Activated naive CD8-positive, alpha-beta T cell treated with anti-CD3 and anti-CD28 coated beads, Interleukin-2, amount 50 U/mL, for 24 hours (primary cell): ENCODE measurements at regions not wholly inside any gene's neighbourhood (a gene's known extent, or its start where the extent isn't known, plus 50 kb on each side); places are given as distances from the start of the nearest gene placed in this dataset.
A peak's percentile ranks its signal among the peaks of the same experiment; 100 is the strongest.
"Not testable (repeated sequence)": the region's sequence is repeated elsewhere in the genome, so short reads cannot be mapped to it uniquely, and the experiment has no call there.

ENCODE experiments used
- ATAC-seq: fragments of 150-1000 bp; cut with Tn5 transposase; one replicate; pipeline ENCODE4 v1.10.0; 2021
- DNase-seq: peaks from one replicate; pipeline ENCODE4 v3.0.0; 2021
- H3K27ac Mint-ChIP-seq: one replicate; pipeline ENCODE4 v1.8.0; 2021; ENCODE audit warnings: mild to moderate bottlenecking, mixed read lengths
- H3K27me3 Mint-ChIP-seq: one replicate; pipeline ENCODE4 v1.8.0; 2021; ENCODE audit warnings: mixed read lengths
- H3K36me3 Mint-ChIP-seq: one replicate; pipeline ENCODE4 v1.8.0; 2021; ENCODE audit warnings: low read depth, mixed read lengths
- H3K4me1 Mint-ChIP-seq: one replicate; pipeline ENCODE4 v1.8.0; 2021; ENCODE audit warnings: mixed read lengths
- H3K4me3 Mint-ChIP-seq: one replicate; pipeline ENCODE4 v1.8.0; 2021; ENCODE audit warnings: mild to moderate bottlenecking, moderate library complexity, mixed read lengths
- H3K9me3 Mint-ChIP-seq: one replicate; pipeline ENCODE4 v1.8.0; 2021; ENCODE audit warnings: mixed read lengths

- H3K27ac Mint-ChIP-seq, H3K4me1 Mint-ChIP-seq, H3K36me3 Mint-ChIP-seq, ATAC-seq, DNase-seq, H3K4me3 Mint-ChIP-seq, H3K27me3 Mint-ChIP-seq: not testable (repeated sequence)
- peaks cover 34% of the 10 kb centered on the region for H3K9me3 Mint-ChIP-seq
Observed at GRCh38 chr21:9859865-9860264, 661.5 kb upstream of the TPTE start.

DNA sequence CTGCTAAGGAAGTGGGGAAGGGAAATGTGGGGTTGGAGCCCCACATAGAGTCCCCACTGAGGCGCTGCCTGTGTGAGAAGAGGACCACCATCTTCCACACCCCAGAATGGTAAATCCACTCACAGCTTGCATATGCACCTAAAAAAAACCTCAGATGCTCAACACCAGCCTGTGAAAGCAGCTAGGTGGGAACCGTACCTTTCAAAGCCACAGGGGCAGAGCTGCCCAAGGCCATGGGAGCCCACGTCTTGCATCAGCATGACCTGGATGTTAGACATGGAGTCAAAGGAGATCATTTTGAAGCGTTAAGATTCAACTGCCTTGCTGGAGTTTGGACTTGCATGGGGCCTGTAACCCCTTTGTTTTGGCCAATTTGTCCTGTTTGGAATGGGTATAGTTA is 658.9 kb upstream of the TPTE start:
- H3K27ac Mint-ChIP-seq, H3K27me3 Mint-ChIP-seq, H3K4me3 Mint-ChIP-seq, H3K4me1 Mint-ChIP-seq, DNase-seq, ATAC-seq, H3K36me3 Mint-ChIP-seq: not testable (repeated sequence)
- peaks cover 28% of the 10 kb centered on the region for H3K9me3 Mint-ChIP-seq

- not testable (repeated sequence) for ATAC-seq, H3K36me3 Mint-ChIP-seq, H3K4me1 Mint-ChIP-seq, H3K27ac Mint-ChIP-seq, H3K4me3 Mint-ChIP-seq, H3K27me3 Mint-ChIP-seq, DNase-seq
- H3K9me3 Mint-ChIP-seq, result peaks cover 24% of the 10 kb centered on the region
Observed at GRCh38 chr21:9867815-9868214, 653.6 kb upstream of the TPTE start.

GRCh38 chr21:9873096-9873495 is 648.3 kb upstream of the TPTE start:
- not testable (repeated sequence) for ATAC-seq, H3K36me3 Mint-ChIP-seq, H3K27ac Mint-ChIP-seq, H3K27me3 Mint-ChIP-seq, H3K4me3 Mint-ChIP-seq, H3K4me1 Mint-ChIP-seq, DNase-seq
- H3K9me3 Mint-ChIP-seq, result peaks cover 15% of the 10 kb centered on the region

DNA sequence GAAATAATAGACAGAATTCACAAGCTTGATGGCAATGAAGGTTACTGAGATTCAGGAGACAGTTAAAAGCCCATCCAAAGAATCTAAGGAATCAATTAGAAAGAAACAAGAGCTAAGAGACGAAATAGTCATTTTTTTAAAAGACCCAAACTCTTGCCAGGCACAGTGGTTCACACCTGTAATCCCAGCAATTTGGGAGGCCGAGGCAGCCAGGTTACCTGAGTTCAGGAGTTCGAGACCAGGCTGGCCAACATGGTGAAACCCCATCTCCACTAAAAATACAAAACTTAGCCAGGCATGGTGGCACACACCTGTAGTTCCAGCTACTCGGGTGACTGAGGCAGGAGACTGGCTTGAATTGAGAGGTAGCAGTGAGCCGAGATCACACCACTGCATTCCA is 647.2 kb upstream of the TPTE start:
- not testable (repeated sequence) for H3K27me3 Mint-ChIP-seq, ATAC-seq, H3K4me1 Mint-ChIP-seq, H3K4me3 Mint-ChIP-seq, DNase-seq, H3K36me3 Mint-ChIP-seq, H3K27ac Mint-ChIP-seq
- H3K9me3 Mint-ChIP-seq, result peaks cover 10% of the 10 kb centered on the region

GRCh38 chr21:9881430-9881829 is 640.0 kb upstream of the TPTE start:
- not testable (repeated sequence) for H3K4me3 Mint-ChIP-seq, H3K27ac Mint-ChIP-seq, H3K4me1 Mint-ChIP-seq, DNase-seq, ATAC-seq, H3K27me3 Mint-ChIP-seq, H3K36me3 Mint-ChIP-seq
- H3K9me3 Mint-ChIP-seq, result peaks cover 14% of the 10 kb centered on the region

- not testable (repeated sequence) for H3K27ac Mint-ChIP-seq, H3K4me3 Mint-ChIP-seq
- peaks cover 14% of the 10 kb centered on the region for H3K9me3 Mint-ChIP-seq
Observed at GRCh38 chr21:9883047-9883446, 638.3 kb upstream of the TPTE start.

DNA sequence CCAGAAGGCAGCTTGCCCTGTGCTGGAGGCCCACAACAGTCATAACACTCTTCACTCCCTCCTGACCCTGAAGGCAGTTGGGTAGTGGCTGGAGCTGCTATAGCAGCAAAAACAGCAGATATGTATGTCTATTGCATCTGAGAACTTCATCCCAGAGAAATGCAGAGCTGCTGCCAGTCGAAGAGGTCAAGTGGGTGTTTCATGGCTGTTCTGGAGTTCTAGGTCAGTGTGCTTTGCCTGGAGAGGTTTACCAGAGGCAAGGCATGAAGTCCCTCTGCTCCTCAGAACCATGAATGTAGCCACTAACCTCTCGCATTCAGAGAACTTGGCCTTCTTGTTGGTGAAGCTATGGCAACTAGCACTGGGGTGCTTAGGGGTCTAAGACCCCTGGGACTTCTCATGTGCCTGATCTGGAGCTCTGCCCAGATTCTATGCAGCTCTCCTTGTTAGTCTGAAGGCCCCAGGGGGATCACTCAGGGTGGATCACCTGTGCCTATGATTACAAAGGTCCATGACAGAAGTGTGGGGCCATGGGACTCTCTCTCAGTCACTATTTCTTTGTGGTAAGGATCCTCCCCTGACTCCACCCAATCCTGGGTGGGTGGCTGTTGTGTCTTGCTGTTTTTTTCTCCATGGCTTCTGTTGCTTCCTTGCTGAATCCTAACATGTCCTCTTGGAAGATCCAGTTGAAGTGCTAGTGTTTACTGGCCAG is 637.7 kb upstream of the TPTE start:
- ATAC-seq, H3K27me3 Mint-ChIP-seq, DNase-seq: not testable (repeated sequence)

More at GRCh38 chr21:9883047-9883446, 638.3 kb upstream of the TPTE start:
- DNase-seq, H3K36me3 Mint-ChIP-seq, H3K27me3 Mint-ChIP-seq, H3K4me1 Mint-ChIP-seq: not testable (repeated sequence)
- peak; percentile 40 for ATAC-seq

DNA sequence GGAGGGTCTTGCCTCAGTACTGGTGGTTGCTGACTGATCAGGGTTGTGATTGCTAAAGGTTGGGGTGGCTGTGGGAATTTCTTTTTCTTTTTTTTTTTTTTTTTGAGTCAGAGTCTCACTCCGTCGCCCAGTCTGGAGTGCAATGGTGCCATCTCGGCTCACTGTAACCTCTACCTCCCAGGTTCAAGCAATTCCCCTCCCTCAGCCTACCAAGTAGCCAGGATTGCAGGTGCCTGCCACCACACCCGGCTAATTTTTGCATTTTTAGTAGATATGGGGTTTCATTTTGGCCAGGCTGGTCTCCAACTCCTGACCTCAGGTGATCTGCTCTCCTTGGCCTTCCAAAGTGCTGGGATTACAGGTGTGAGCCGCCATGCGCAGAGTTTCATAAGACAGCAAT is 632.9 kb upstream of the TPTE start:
- H3K27me3 Mint-ChIP-seq, H3K4me1 Mint-ChIP-seq, H3K4me3 Mint-ChIP-seq, DNase-seq, H3K36me3 Mint-ChIP-seq, H3K27ac Mint-ChIP-seq, ATAC-seq: not testable (repeated sequence)
- peaks cover 13% of the 10 kb centered on the region for H3K9me3 Mint-ChIP-seq

More for the DNA sequence above, 637.7 kb upstream of the TPTE start:
- H3K4me3 Mint-ChIP-seq, H3K4me1 Mint-ChIP-seq, H3K27ac Mint-ChIP-seq, H3K36me3 Mint-ChIP-seq: not testable (repeated sequence)
- H3K9me3 Mint-ChIP-seq, result peaks cover 14% of the 10 kb centered on the region

GRCh38 chr21:9903579-9903978 is 617.8 kb upstream of the TPTE start:
- H3K9me3 Mint-ChIP-seq, H3K4me3 Mint-ChIP-seq, H3K4me1 Mint-ChIP-seq, H3K27ac Mint-ChIP-seq, H3K36me3 Mint-ChIP-seq, DNase-seq, H3K27me3 Mint-ChIP-seq, ATAC-seq: not testable (repeated sequence)

DNA sequence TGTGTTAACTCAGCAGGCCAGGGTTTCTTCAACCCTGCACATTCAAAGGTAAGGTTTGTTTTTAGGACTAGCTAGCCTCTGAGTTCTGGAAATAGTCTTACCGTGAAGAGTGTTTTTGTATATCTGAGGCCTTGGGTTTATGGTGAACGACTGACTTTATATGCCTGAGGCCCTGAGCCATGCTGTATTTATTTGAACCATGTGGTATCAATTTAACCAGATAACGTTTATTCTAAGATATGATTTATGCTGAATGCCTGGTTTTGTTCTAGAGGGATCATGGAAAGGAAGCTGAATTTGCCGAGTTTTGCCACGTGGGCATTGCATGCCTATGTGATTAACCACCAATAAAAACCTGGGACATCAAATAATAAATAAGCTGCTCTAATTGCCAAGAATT is 607.2 kb upstream of the TPTE start:
- not testable (repeated sequence) for H3K36me3 Mint-ChIP-seq, H3K4me3 Mint-ChIP-seq, H3K27ac Mint-ChIP-seq, ATAC-seq, DNase-seq, H3K27me3 Mint-ChIP-seq, H3K4me1 Mint-ChIP-seq
- H3K9me3 Mint-ChIP-seq, result peaks cover 21% of the 10 kb centered on the region

GRCh38 chr21:9919446-9919845 is 601.9 kb upstream of the TPTE start:
- not testable (repeated sequence) for DNase-seq, H3K27me3 Mint-ChIP-seq, H3K4me1 Mint-ChIP-seq, H3K27ac Mint-ChIP-seq, H3K36me3 Mint-ChIP-seq, ATAC-seq, H3K4me3 Mint-ChIP-seq
- peaks cover 11% of the 10 kb centered on the region for H3K9me3 Mint-ChIP-seq

GRCh38 chr21:9943639-9944038 is 577.7 kb upstream of the TPTE start:
- not testable (repeated sequence) for H3K27me3 Mint-ChIP-seq, H3K27ac Mint-ChIP-seq, ATAC-seq, H3K36me3 Mint-ChIP-seq, H3K4me3 Mint-ChIP-seq, H3K4me1 Mint-ChIP-seq, DNase-seq
- H3K9me3 Mint-ChIP-seq, result peaks cover 43% of the 10 kb centered on the region

GRCh38 chr21:9946057-9946456 is 575.3 kb upstream of the TPTE start:
- not testable (repeated sequence) for H3K4me1 Mint-ChIP-seq, ATAC-seq, H3K27me3 Mint-ChIP-seq, H3K4me3 Mint-ChIP-seq, DNase-seq, H3K36me3 Mint-ChIP-seq, H3K27ac Mint-ChIP-seq
- peaks cover 38% of the 10 kb centered on the region for H3K9me3 Mint-ChIP-seq

GRCh38 chr21:9949510-9950289 is 571.7 kb upstream of the TPTE start:
- not testable (repeated sequence) for H3K27me3 Mint-ChIP-seq, DNase-seq, H3K4me3 Mint-ChIP-seq, H3K27ac Mint-ChIP-seq, ATAC-seq, H3K36me3 Mint-ChIP-seq, H3K4me1 Mint-ChIP-seq
- H3K9me3 Mint-ChIP-seq, result peaks cover 29% of the 10 kb centered on the region
